SK-N-SH (cell line): ENCODE measurements at regions not wholly inside any gene's neighbourhood (a gene's known extent, or its start where the extent isn't known, plus 50 kb on each side); places are given as distances from the start of the nearest gene placed in this dataset.

Experiments
- CTCF ChIA-PET: fragments of 300-600, 350-600 bp; formaldehyde crosslinking; extraction: SDS; loops from one replicate; lab custom pipeline; 2021; lab: Yijun Ruan, JAX
- POLR2A ChIA-PET: fragments of 350-600 bp; sonication (Branson Sonifier 250); formaldehyde crosslinking; extraction: SDS; loops from one replicate; lab custom pipeline; 2020; ENCODE audit warnings: antibody characterized with exemption, inconsistent platforms; lab: Yijun Ruan, JAX
- DNase-seq: peaks from one replicate; pipeline ENCODE4 v3.0.0; 2012
- H2AFZ ChIP-seq: fragments of 200-600 bp; sonication (generic); 2 replicates; pipeline ENCODE4 v1.8.1; 2016; ENCODE audit warnings: antibody characterized with exemption, mild to moderate bottlenecking, low read depth
- H3F3A ChIP-seq: fragments of 200-600 bp; sonication (generic); replicated peaks from 2 replicates; pipeline ENCODE3; 2016; ENCODE audit warnings: antibody characterized with exemption, mild to moderate bottlenecking; ENCODE audit not compliant: insufficient read depth
- H3K27ac ChIP-seq, 2 experiments: fragments of 200-500 bp in 1 of 2; fragments of 200-600 bp in 1 of 2; sonication (Bioruptor generic) in 1 of 2; sonication (generic), shearing (Covaris generic) in 1 of 2; 2 replicates each; pipeline versions ENCODE4 v1.5.1 to v1.6.1; 2014 to 2016; ENCODE audit warnings: low read depth in 2 of 2, inconsistent platforms in 1 of 2, low read length in 1 of 2, mild to moderate bottlenecking in 1 of 2, mixed read lengths in 1 of 2
- H3K27me3 ChIP-seq: fragments of 200-600 bp; sonication (generic), shearing (Covaris generic); 2 replicates; pipeline ENCODE4 v1.6.1; 2016; ENCODE audit warnings: mixed run types; ENCODE audit not compliant: insufficient read depth
- H3K36me3 ChIP-seq, 2 experiments: fragments of 200-500 bp in 1 of 2; fragments of 200-600 bp in 1 of 2; sonication (Bioruptor generic) in 1 of 2; sonication (generic) in 1 of 2; replicated peaks in 1 of 2; 2 replicates each; pipeline versions ENCODE3 to v1.5.1; 2014 to 2016; ENCODE audit warnings: low read length in 1 of 2, mild to moderate bottlenecking in 1 of 2; ENCODE audit not compliant: insufficient read depth in 2 of 2, control insufficient read depth in 1 of 2
- H3K4me1 ChIP-seq, 2 experiments: fragments of 200-500 bp in 1 of 2; fragments of 200-600 bp in 1 of 2; sonication (Bioruptor generic) in 1 of 2; sonication (generic), shearing (Covaris generic) in 1 of 2; 2 replicates each; pipeline versions ENCODE4 v1.5.1 to v1.6.1; 2014 to 2016; ENCODE audit warnings: low read depth in 1 of 2, low read length in 1 of 2, mixed run types in 1 of 2; ENCODE audit not compliant: insufficient read depth in 2 of 2, control insufficient read depth in 1 of 2
- H3K4me2 ChIP-seq: fragments of 200-600 bp; sonication (generic), shearing (Covaris generic); 2 replicates; pipeline ENCODE4 v1.6.1; 2017; ENCODE audit warnings: mixed run types
- H3K4me3 ChIP-seq, 2 experiments: fragments of 200-500 bp in 1 of 2; fragments of 200-600 bp in 1 of 2; sonication (Bioruptor generic) in 1 of 2; sonication (generic), shearing (Covaris generic) in 1 of 2; 2 replicates each; pipeline versions ENCODE4 v1.5.1 to v1.8.1; 2014 to 2016; ENCODE audit warnings: low read depth in 2 of 2, inconsistent platforms in 1 of 2, low read length in 1 of 2, mild to moderate bottlenecking in 1 of 2, mixed read lengths in 1 of 2, moderate library complexity in 1 of 2
- H3K79me2 ChIP-seq: fragments of 200-600 bp; sonication (generic); 2 replicates; pipeline ENCODE4 v1.8.1; 2017; ENCODE audit warnings: mild to moderate bottlenecking; ENCODE audit not compliant: insufficient read depth
- H3K9ac ChIP-seq: fragments of 200-600 bp; sonication (generic); 2 replicates; pipeline ENCODE4 v1.6.1; 2017; ENCODE audit warnings: mixed run types
- H3K9me2 ChIP-seq: fragments of 200-600 bp; sonication (generic); 2 replicates; pipeline ENCODE4 v1.6.1; 2017; ENCODE audit warnings: mixed run types
- H3K9me3 ChIP-seq: fragments of 200-600 bp; sonication (generic); 2 replicates; pipeline ENCODE4 v1.6.1; 2017; ENCODE audit warnings: mixed run types, mild to moderate bottlenecking, moderate library complexity
- H4K20me1 ChIP-seq: fragments of 200-600 bp; sonication (generic); 2 replicates; pipeline ENCODE4 v1.6.1; 2017; ENCODE audit warnings: mild to moderate bottlenecking, mixed run types; ENCODE audit not compliant: insufficient read depth
- CHD2 ChIP-seq: fragments of 150-350 bp; IDR thresholded peaks from 2 replicates; pipeline ENCODE4 v1.6.1; 2018; ENCODE audit warnings: low read length; ENCODE audit not compliant: partially characterized antibody
- ELF1 ChIP-seq: IDR thresholded peaks from 2 replicates; pipeline ENCODE4 v1.4.0; 2012
- EP300 ChIP-seq, 2 experiments: IDR thresholded peaks; 2 replicates each; pipeline versions ENCODE4 v1.4.0 to v1.6.1; 2012; ENCODE audit warnings: borderline replicate concordance in 1 of 2, low read depth in 1 of 2, low read length in 1 of 2
- EZH2phosphoT487 ChIP-seq: fragments of 200-600 bp; sonication (generic); IDR thresholded peaks from 2 replicates; pipeline ENCODE4 v1.6.1; 2017; ENCODE audit warnings: low read depth, mixed run types, mild to moderate bottlenecking, antibody characterized with exemption, moderate library complexity, borderline replicate concordance
- FOSL2 ChIP-seq: IDR thresholded peaks from 2 replicates; pipeline ENCODE4 v1.4.0; 2012; ENCODE audit warnings: low read depth, mild to moderate bottlenecking, moderate library complexity, borderline replicate concordance
- FOXM1 ChIP-seq: IDR thresholded peaks from 2 replicates; pipeline ENCODE4 v1.4.0; 2012; ENCODE audit warnings: low read depth, mild to moderate bottlenecking
- GABPA ChIP-seq: IDR thresholded peaks from 2 replicates; pipeline ENCODE4 v1.4.0; 2012; ENCODE audit warnings: low read depth, mild to moderate bottlenecking
- GATA2 ChIP-seq: sonication (generic); formaldehyde crosslinking; IDR thresholded peaks from 2 replicates; pipeline ENCODE4 v1.5.0; 2020; ENCODE audit warnings: mild to moderate bottlenecking, missing genetic modification reagents
- JUND ChIP-seq: IDR thresholded peaks from 2 replicates; pipeline ENCODE4 v1.4.0; 2012
- MEF2A ChIP-seq: IDR thresholded peaks from 2 replicates; pipeline ENCODE4 v1.4.0; 2012; ENCODE audit warnings: low read depth, borderline replicate concordance
- MXI1 ChIP-seq: IDR thresholded peaks from 2 replicates; pipeline ENCODE4 v1.6.1; 2012; ENCODE audit warnings: mild to moderate bottlenecking, low read depth, low read length, improper control_type of control experiment
- NFIC ChIP-seq: IDR thresholded peaks from 2 replicates; pipeline ENCODE4 v1.4.0; 2012; ENCODE audit warnings: borderline replicate concordance
- POLR2AphosphoS5 ChIP-seq: IDR thresholded peaks from 2 replicates; pipeline ENCODE4 v1.6.1; 2012; ENCODE audit warnings: low read depth, low read length
- RAD21 ChIP-seq: IDR thresholded peaks from 2 replicates; pipeline ENCODE4 v1.6.1; 2012; ENCODE audit warnings: mild to moderate bottlenecking, low read length
- RCOR1 ChIP-seq: fragments of 150-350 bp; IDR thresholded peaks from 2 replicates; pipeline ENCODE4 v1.6.1; 2017; ENCODE audit warnings: antibody characterized with exemption, low read length
- RFX5 ChIP-seq: IDR thresholded peaks from 2 replicates; pipeline ENCODE4 v1.6.1; 2012; ENCODE audit warnings: mild to moderate bottlenecking, improper control_type of control experiment, low read length
- RXRA ChIP-seq: IDR thresholded peaks from 2 replicates; pipeline ENCODE4 v1.4.0; 2012; ENCODE audit warnings: low read depth, mild to moderate bottlenecking, borderline replicate concordance
- SIN3A ChIP-seq: IDR thresholded peaks from 2 replicates; pipeline ENCODE4 v1.6.1; 2012; ENCODE audit warnings: low read depth, mild to moderate bottlenecking, low read length, moderate library complexity, borderline replicate concordance
- TCF12 ChIP-seq: IDR thresholded peaks from 2 replicates; pipeline ENCODE4 v1.4.0; 2012
- YY1 ChIP-seq: IDR thresholded peaks from 2 replicates; pipeline ENCODE4 v1.4.0; 2012; ENCODE audit warnings: low read depth, mild to moderate bottlenecking
- WGBS: methylation state at CpG from one replicate; pipeline ENCODE4 v1.1.6; 2017; ENCODE audit warnings: low lambda C conversion rate; 5-methylcytosine and 5-hydroxymethylcytosine counted together
- TF ChIP-seq, protein P1 (sequence below): fragments of 150-350 bp; IDR thresholded peaks from 2 replicates; pipeline ENCODE4 v1.6.1; 2016; ENCODE audit warnings: mild to moderate bottlenecking, low read depth, low read length
- TF ChIP-seq, protein P2 (sequence below): fragments of 150-350 bp; IDR thresholded peaks from 2 replicates; pipeline ENCODE4 v1.6.1; 2017; ENCODE audit warnings: antibody characterized with exemption, low read length, low read depth, borderline replicate concordance
- TF ChIP-seq, protein P3 (sequence below): IDR thresholded peaks from 2 replicates; pipeline ENCODE4 v1.4.0; 2012; ENCODE audit warnings: low read depth
- TF ChIP-seq, protein P4 (sequence below): IDR thresholded peaks from 2 replicates; pipeline ENCODE4 v1.4.0; 2012; ENCODE audit warnings: low read depth, borderline replicate concordance

DNA sequence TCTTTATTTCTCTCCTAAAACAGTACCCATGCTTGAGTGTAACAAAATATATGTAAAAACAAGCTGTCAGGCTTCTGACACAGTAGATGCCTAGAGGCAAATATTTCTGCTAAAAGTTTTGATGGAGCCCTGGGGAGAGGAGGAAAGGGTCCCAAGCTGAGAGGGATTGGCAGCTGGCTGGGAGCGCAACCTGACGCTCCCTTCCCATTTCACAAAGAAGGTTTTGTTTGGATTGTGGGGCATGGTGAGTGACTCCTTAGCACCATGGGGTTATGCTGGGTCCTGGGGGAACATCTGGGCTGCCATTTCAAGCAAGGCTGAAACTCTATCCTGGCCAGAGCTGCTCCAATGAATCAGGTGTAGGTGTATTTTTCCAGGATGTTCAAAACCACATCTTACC lies 720.5 kb downstream of the MAFB start:
- Histone ChIP-seq H3K27me3 (no peaks in the 10 kb centered on the region), H3K4me1 (no peaks in the 10 kb centered on the region), H3K27ac (no peak overlapping the region), H2AFZ (no peak overlapping the region), H3K4me2 (no peak overlapping the region), H3K36me3 (no peaks in the 10 kb centered on the region), H3K79me2 (no peaks in the 10 kb centered on the region), H3K4me3 (no peak overlapping the region), H3F3A (no peaks in the 10 kb centered on the region), H3K9ac (no peak overlapping the region), H3K9me2 (no peaks in the 10 kb centered on the region), H3K9me3 (no peaks in the 10 kb centered on the region), H4K20me1 (no peaks in the 10 kb centered on the region)
- TF ChIP-seq RXRA (no peak), CHD2 (no peak), FOXM1 (no peak), EP300 (IDR thresholded peaks at IDR 0.05; ENCODE audit: borderline replicate concordance in 1 of 2, low read depth in 1 of 2, low read length in 1 of 2) (no peak), NFIC (no peak), FOSL2 (no peak), SIN3A (no peak), JUND (no peak), RAD21 (no peak), POLR2AphosphoS5 (no peak), MXI1 (no peak), YY1 (no peak), TCF12 (no peak), EZH2phosphoT487 (no peak), ELF1 (no peak), RCOR1 (no peak), GATA2 (CRISPR knock-in tag) (no peak)
- TF ChIP-seq, protein P1, sequence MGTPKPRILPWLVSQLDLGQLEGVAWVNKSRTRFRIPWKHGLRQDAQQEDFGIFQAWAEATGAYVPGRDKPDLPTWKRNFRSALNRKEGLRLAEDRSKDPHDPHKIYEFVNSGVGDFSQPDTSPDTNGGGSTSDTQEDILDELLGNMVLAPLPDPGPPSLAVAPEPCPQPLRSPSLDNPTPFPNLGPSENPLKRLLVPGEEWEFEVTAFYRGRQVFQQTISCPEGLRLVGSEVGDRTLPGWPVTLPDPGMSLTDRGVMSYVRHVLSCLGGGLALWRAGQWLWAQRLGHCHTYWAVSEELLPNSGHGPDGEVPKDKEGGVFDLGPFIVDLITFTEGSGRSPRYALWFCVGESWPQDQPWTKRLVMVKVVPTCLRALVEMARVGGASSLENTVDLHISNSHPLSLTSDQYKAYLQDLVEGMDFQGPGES: no peak
- TF ChIP-seq, protein P2, sequence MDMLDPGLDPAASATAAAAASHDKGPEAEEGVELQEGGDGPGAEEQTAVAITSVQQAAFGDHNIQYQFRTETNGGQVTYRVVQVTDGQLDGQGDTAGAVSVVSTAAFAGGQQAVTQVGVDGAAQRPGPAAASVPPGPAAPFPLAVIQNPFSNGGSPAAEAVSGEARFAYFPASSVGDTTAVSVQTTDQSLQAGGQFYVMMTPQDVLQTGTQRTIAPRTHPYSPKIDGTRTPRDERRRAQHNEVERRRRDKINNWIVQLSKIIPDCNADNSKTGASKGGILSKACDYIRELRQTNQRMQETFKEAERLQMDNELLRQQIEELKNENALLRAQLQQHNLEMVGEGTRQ: no peak
- TF ChIP-seq, protein P3, sequence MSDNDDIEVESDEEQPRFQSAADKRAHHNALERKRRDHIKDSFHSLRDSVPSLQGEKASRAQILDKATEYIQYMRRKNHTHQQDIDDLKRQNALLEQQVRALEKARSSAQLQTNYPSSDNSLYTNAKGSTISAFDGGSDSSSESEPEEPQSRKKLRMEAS: no peak
- DNase-seq: no peak
- 88% methylated on average over 2 of the region's 2 CpGs for WGBS
- ChIA-PET POLR2A (no interaction called here), CTCF (no interaction called here)

DNA sequence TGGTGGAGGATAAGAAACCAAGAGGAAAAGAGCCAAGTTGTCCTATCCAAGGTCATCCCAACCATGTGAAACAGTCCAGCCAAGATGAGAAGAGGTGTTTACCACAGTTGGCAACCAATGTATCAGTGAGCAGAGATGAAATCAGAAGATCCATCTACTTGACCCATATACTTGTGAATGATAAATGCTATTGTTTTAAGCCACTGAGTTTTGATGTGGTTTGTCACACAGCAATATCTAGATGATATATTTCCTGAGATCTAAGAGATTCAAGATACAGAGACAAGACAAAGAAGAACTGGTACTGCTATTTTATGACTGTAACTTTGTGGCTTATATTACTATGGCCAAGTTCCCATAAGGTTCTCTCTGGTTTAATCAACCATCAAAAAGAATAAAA lies 721.2 kb downstream of the MAFB start:
- CTCF ChIA-PET: no interaction called here
- TF ChIP-seq GABPA (no peak), MXI1 (no peak), NFIC (no peak), FOXM1 (no peak), GATA2 (CRISPR knock-in tag) (no peak), RFX5 (no peak), MEF2A (no peak), SIN3A (no peak), CHD2 (no peak), RCOR1 (no peak)
- TF ChIP-seq, protein P1: no peak
- TF ChIP-seq, protein P4, sequence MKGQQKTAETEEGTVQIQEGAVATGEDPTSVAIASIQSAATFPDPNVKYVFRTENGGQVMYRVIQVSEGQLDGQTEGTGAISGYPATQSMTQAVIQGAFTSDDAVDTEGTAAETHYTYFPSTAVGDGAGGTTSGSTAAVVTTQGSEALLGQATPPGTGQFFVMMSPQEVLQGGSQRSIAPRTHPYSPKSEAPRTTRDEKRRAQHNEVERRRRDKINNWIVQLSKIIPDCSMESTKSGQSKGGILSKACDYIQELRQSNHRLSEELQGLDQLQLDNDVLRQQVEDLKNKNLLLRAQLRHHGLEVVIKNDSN: no peak

More for the DNA sequence above, 721.2 kb downstream of the MAFB start:
- H3K79me2 ChIP-seq: no peaks in the 10 kb centered on the region
- no peaks in the 10 kb centered on the region for H3K36me3 ChIP-seq
- no peak overlapping the region for H2AFZ ChIP-seq
- H3K9me3 ChIP-seq: no peaks in the 10 kb centered on the region
- H3K27me3 ChIP-seq: no peaks in the 10 kb centered on the region
- no peaks in the 10 kb centered on the region for H4K20me1 ChIP-seq
- DNase-seq: no peak
- POLR2A ChIA-PET: no interaction called here
- H3K27ac ChIP-seq: no peak overlapping the region
- no peak overlapping the region for H3K4me3 ChIP-seq
- H3K9me2 ChIP-seq: no peaks in the 10 kb centered on the region
- no peaks in the 10 kb centered on the region for H3K4me1 ChIP-seq
- no peak overlapping the region for H3K9ac ChIP-seq
- H3K4me2 ChIP-seq: no peak overlapping the region
- no peaks in the 10 kb centered on the region for H3F3A ChIP-seq
